Cardiac fibroblast (primary cell): ENCODE measurements at regions not wholly inside any gene's neighbourhood (a gene's known extent, or its start where the extent isn't known, plus 50 kb on each side); places are given as distances from the start of the nearest gene placed in this dataset.

Source experiments
- DNase-seq, 2 donors: peaks; one replicate each; pipeline versions ENCODE4 v3.0.0 to v3.0.0-alpha.2; 2010; ENCODE audit warnings: low read depth in 2 of 2
- H3K4me3 ChIP-seq, 2 donors: replicated peaks in 1 of 2; 1 replicate in 1 of 2; 2 replicates in 1 of 2; pipeline ENCODE4 v1.5.1; 2011; ENCODE audit warnings: low read depth in 2 of 2, low read length in 2 of 2, mild to moderate bottlenecking in 2 of 2, moderate library complexity in 1 of 2
- CTCF ChIP-seq: IDR thresholded peaks from one replicate; pipeline ENCODE4 v1.5.1; 2011; ENCODE audit warnings: low read depth, mild to moderate bottlenecking, low read length, inconsistent platforms

- TF ChIP-seq CTCF: no peak
- no peak overlapping the region for H3K4me3 ChIP-seq
- peak; percentile 25 to 29 for DNase-seq
Measured at GRCh38 chr4:147192679-147193078, 247.0 kb upstream of the TTC29 start.

- TF ChIP-seq CTCF: no peak
- peak; percentile 19 to 33 for DNase-seq
- no peak overlapping the region for H3K4me3 ChIP-seq
Measured at GRCh38 chr4:147194114-147194513, 248.4 kb upstream of the TTC29 start.

GRCh38 chr4:147194604-147195003, 248.9 kb upstream of the TTC29 start:
- no peak for TF ChIP-seq CTCF
- peak; percentile 8 for DNase-seq
- H3K4me3 ChIP-seq: no peak overlapping the region

- no peak overlapping the region for H3K4me3 ChIP-seq
- TF ChIP-seq CTCF: no peak
- DNase-seq: peak in 1 of 2 donors; percentile 39
Measured at GRCh38 chr4:147195386-147195785, 249.7 kb upstream of the TTC29 start.

- no peak overlapping the region for H3K4me3 ChIP-seq
- TF ChIP-seq CTCF: no peak
- DNase-seq: peak; percentile 25 to 51
Measured at GRCh38 chr4:147198411-147199051, 252.9 kb upstream of the TTC29 start.

GRCh38 chr4:147201016-147201415, 255.4 kb upstream of the TTC29 start:
- DNase-seq: no peak
- no peak for TF ChIP-seq CTCF
- H3K4me3 ChIP-seq: no peak overlapping the region

- no peak for TF ChIP-seq CTCF
- no peak for DNase-seq
- no peak overlapping the region for H3K4me3 ChIP-seq
Measured at GRCh38 chr4:147206807-147207206, 261.1 kb upstream of the TTC29 start.
